ENCODE measurements at regions not wholly inside any gene's neighbourhood (a gene's known extent, or its start where the extent isn't known, plus 50 kb on each side); places are given as distances from the start of the nearest gene placed in this dataset.

DNA sequence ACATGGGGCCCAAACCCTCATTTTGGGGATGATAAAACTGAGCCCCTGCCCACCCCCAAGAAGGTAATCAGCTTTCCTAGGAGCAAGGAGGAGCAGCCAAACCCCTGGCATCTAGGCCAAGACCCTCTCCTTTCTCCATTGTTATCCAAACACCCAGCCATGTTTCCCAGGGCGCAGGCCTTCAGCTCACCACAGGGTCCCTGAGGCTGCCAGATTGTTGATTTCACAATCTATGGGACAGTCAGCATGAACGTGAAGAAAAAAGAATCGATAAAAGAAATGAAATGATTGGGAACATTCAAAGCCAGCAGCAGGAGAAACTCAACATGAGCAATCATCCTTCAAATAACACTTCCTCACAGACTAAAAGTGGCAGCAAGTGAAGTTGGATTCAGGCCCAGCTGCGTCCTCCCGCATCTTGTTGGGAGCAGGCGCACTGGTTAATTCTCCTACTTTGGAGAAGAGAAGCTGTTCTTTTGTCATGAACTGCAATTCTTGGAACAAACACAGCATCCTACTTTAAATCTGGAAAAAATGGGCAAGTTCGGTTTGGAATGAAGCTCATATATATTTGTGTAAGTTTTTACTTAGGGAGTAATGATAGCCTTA is 241.8 kb upstream of the PRDM1 start:
- H3K4me3 ChIP-seq (ENCODE audit: low read depth, low read length) = no peak overlapping the region
- DNase-seq (ENCODE audit: low read depth) = no peak
- TF ChIP-seq, protein P1, sequence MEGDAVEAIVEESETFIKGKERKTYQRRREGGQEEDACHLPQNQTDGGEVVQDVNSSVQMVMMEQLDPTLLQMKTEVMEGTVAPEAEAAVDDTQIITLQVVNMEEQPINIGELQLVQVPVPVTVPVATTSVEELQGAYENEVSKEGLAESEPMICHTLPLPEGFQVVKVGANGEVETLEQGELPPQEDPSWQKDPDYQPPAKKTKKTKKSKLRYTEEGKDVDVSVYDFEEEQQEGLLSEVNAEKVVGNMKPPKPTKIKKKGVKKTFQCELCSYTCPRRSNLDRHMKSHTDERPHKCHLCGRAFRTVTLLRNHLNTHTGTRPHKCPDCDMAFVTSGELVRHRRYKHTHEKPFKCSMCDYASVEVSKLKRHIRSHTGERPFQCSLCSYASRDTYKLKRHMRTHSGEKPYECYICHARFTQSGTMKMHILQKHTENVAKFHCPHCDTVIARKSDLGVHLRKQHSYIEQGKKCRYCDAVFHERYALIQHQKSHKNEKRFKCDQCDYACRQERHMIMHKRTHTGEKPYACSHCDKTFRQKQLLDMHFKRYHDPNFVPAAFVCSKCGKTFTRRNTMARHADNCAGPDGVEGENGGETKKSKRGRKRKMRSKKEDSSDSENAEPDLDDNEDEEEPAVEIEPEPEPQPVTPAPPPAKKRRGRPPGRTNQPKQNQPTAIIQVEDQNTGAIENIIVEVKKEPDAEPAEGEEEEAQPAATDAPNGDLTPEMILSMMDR (IDR thresholded peaks at IDR 0.05; ENCODE audit: low read depth, low read length, missing control alignments) = no peak

DNA sequence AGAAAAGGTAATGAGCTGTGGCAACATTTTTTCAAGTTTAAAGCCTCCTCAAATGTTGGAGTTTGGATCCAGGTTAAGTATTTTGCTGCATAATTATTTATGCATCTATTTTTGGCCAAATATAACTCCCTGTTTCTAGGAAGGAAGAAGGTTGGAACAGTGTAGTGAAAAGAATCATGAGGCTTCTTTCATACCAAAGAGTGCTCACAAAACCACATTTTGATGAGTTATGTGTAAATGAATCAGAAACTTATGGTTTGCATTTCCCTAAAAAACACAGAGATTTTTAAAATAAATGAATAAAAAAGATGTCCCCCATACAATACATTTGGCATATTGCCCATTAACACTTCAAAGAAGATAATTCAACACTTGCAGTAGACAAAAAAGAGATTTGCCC is 246.9 kb upstream of the PRDM1 start:
- TF ChIP-seq, protein P1 (IDR thresholded peaks at IDR 0.05; ENCODE audit: low read depth, low read length, missing control alignments) = no peak

DNA sequence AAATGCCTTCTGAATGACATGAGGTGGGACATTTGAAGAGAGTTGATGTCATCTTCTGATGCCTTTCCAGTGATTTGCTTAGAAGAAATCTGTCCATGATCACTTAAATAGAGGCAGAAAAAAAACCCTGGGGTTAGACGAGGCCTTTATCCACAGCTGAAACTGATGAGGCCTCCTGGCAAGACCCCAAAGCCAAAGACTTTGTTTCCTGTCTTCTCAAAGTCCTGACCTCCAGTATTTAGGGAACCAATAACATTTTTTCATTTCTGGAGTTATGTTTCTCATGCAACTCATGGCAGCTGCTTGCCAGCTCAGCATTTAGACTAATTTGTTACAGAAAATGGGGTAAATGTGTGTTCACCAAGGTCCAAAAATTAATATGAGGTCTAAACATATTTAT is 248.0 kb upstream of the PRDM1 start:
- H3K4me3 ChIP-seq (ENCODE audit: low read depth, low read length) = no peak overlapping the region
- DNase-seq (ENCODE audit: low read depth) = no peak
- TF ChIP-seq, protein P1 (IDR thresholded peaks at IDR 0.05; ENCODE audit: low read depth, low read length, missing control alignments) = no peak

More for the DNA sequence above, 246.9 kb upstream of the PRDM1 start:
- H3K4me3 ChIP-seq (ENCODE audit: low read depth, low read length) = no peak overlapping the region
- no peak for DNase-seq (ENCODE audit: low read depth)

DNA sequence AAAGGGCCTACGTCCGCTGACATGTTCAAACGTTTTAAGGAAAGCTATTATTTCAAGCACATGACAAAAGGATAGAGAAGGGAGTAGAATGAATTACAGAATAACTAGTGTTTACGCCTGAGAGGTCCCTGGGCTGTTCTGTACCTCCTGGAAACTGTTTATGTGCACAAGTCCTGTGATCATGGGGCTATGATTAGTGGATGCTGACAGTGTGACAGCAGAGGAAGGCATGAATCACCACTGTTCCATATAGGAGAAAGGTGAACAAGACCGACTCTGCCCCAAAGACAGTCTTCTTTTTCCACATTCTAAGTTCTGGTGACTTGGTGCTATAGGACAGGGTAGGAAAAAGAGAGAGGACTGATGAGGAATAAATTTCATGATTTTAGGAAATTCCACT is 249.2 kb upstream of the PRDM1 start:
- no peak overlapping the region for H3K4me3 ChIP-seq (ENCODE audit: low read depth, low read length)
- TF ChIP-seq, protein P1 (IDR thresholded peaks at IDR 0.05; ENCODE audit: low read depth, low read length, missing control alignments) = no peak
- DNase-seq (ENCODE audit: low read depth) = no peak

DNA sequence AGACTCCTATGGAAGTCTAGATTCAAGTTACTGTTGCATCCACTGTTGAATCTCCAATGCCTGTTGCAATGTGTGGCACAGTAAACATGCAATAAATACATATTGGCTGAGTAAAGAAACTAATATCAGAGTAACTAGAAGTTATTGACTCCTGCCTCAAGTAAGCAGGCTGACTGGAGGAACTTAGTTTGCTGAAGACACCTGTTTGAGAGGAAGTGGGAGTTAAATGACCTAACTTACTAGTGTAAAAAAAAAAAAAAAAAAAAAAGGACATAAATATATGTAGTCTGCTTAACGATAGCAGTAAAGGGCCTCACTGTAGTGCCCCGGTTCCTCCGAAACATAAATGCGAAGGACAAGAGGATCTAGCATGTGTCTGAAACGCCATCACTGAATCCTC is 249.8 kb upstream of the PRDM1 start:
- no peak overlapping the region for H3K4me3 ChIP-seq (ENCODE audit: low read depth, low read length)
- TF ChIP-seq, protein P1 (IDR thresholded peaks at IDR 0.05; ENCODE audit: low read depth, low read length, missing control alignments) = no peak
- DNase-seq (ENCODE audit: low read depth) = no peak

DNA sequence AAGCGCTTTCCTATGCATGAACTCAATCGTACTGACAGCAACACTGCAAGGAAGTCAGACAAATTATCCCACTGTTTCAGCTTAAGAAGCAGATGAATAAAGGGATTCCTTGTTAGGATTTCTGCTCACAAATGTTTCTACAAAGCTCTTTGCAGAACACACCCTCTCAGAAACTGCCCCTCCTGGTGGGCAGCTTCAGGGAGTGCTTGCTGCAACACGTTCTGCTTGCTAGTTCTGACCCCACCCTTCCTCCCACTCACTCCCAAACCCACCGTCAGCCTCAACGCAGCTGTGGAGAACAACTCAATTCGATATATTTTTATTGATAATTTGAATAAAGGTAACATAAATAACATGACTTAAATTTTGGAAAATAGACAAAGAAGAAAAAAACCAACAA is 250.8 kb upstream of the PRDM1 start:
- DNase-seq (ENCODE audit: low read depth) = no peak
- no peak overlapping the region for H3K4me3 ChIP-seq (ENCODE audit: low read depth, low read length)
- TF ChIP-seq, protein P1 (IDR thresholded peaks at IDR 0.05; ENCODE audit: low read depth, low read length, missing control alignments) = peak; percentile 61

Data from GM12864 (cell line).